ENCODE measurements at regions not wholly inside any gene's neighbourhood (a gene's known extent, or its start where the extent isn't known, plus 50 kb on each side); places are given as distances from the start of the nearest gene placed in this dataset.

GRCh38 chr2:238793801-238794449, 54.0 kb upstream of the TWIST2 start:
- Histone ChIP-seq H3K4me1 (ENCODE audit: control insufficient read depth in 2 of 2, insufficient read depth in 2 of 2, low read length in 2 of 2) (no peaks in the 10 kb centered on the region), H3K4me2 (replicated peaks; ENCODE audit: low read depth, low read length, poor library complexity, severe bottlenecking) (no peak overlapping the region), H3K27ac (ENCODE audit: low read length in 2 of 2) (no peak overlapping the region), H3K79me2 (ENCODE audit: control insufficient read depth, insufficient read depth, low read length) (no peaks in the 10 kb centered on the region), H3K36me3 (replicated peaks in 1 of 2; ENCODE audit: control extremely low read depth in 1 of 2, control insufficient read depth in 1 of 2, extremely low read depth in 1 of 2, insufficient read depth in 2 of 2, low read length in 1 of 2) (no peaks in the 10 kb centered on the region), H4K20me1 (ENCODE audit: control insufficient read depth, insufficient read depth, low read length, poor library complexity, severe bottlenecking) (no peaks in the 10 kb centered on the region), H3K9me3 (ENCODE audit: control extremely low read depth in 1 of 3, control insufficient read depth in 2 of 3, insufficient read depth in 1 of 3, low read length in 2 of 3) (peaks cover 0 to 13% (median 0%) of the 10 kb centered on the region in 3 donors), H3K27me3 (replicated peaks in 1 of 4; ENCODE audit: control extremely low read depth in 1 of 4, control insufficient read depth in 3 of 4, insufficient read depth in 4 of 4, low read length in 3 of 4) (no peaks in the 10 kb centered on the region), H2AFZ (ENCODE audit: insufficient read depth, low read depth, low read length, poor library complexity, severe bottlenecking) (no peak overlapping the region), H3K9ac (ENCODE audit: low read length) (no peak overlapping the region), H3K4me3 (ENCODE audit: control extremely low read depth in 1 of 5, extremely low read depth in 1 of 5, insufficient read depth in 1 of 5, low read depth in 2 of 5, low read length in 4 of 5) (no peak overlapping the region)
- Mint-ChIP-seq H3K27me3 (peaks cover 3% of the 10 kb centered on the region), H3K4me3 (no peak overlapping the region), H3K27ac (no peak overlapping the region), H3K4me1 (no peaks in the 10 kb centered on the region), H3K9me3 (ENCODE audit: insufficient read depth) (no peaks in the 10 kb centered on the region)
- CTCF ChIA-PET, result no interaction called here
- 88% methylated on average over 5 of the region's 9 CpGs for WGBS (ENCODE audit: insufficient coverage)
- intact Hi-C loops (cut with micrococcal nuclease), result no loop called here
- no peak for DNase-seq
- TF ChIP-seq, protein P1, sequence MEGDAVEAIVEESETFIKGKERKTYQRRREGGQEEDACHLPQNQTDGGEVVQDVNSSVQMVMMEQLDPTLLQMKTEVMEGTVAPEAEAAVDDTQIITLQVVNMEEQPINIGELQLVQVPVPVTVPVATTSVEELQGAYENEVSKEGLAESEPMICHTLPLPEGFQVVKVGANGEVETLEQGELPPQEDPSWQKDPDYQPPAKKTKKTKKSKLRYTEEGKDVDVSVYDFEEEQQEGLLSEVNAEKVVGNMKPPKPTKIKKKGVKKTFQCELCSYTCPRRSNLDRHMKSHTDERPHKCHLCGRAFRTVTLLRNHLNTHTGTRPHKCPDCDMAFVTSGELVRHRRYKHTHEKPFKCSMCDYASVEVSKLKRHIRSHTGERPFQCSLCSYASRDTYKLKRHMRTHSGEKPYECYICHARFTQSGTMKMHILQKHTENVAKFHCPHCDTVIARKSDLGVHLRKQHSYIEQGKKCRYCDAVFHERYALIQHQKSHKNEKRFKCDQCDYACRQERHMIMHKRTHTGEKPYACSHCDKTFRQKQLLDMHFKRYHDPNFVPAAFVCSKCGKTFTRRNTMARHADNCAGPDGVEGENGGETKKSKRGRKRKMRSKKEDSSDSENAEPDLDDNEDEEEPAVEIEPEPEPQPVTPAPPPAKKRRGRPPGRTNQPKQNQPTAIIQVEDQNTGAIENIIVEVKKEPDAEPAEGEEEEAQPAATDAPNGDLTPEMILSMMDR (IDR thresholded peaks at IDR 0.05), result no peak
- no peak for TF ChIP-seq EZH2 (IDR thresholded peaks at IDR 0.05; ENCODE audit: borderline replicate concordance, insufficient read depth, low read depth, low read length, poor library complexity, severe bottlenecking)
- no peak for ATAC-seq (ENCODE audit: low read depth)
- POLR2A ChIA-PET, result no interaction called here

DNA sequence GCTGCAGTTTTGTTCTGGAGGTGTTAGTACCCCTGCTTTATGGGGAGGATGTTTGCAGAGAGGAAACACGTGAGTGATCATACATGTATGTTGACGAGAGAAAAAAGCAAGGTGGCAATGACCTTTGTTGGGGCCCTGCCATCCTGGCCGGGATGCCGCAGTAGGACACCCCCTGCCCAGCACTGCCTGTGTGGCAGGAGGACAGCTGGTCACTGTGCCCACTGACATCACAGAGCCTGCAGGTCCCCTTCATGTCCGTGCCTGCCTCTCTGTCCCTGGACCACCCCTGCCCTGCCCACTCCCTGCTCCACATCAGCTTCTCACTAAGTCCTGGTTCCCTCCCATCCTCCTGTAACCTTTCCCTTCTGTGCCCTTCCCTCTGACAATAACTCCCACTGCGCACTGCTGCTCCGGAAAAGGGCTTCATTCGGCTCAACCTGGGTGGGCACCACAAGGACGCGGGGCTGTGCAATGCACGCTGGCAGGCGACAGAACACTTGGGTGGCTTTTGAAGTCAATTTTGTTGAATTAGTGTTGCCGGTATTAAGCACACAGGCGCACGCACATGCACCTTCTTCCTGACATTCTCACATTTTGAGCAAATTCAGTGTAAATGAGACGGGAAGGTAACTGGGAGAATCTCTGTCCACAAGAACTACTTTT, 51.5 kb upstream of the TWIST2 start:
- WGBS (ENCODE audit: insufficient coverage), result 89% methylated on average over 11 of the region's 16 CpGs
- Histone ChIP-seq H3K4me3 (ENCODE audit: control extremely low read depth in 1 of 5, extremely low read depth in 1 of 5, insufficient read depth in 1 of 5, low read depth in 2 of 5, low read length in 4 of 5) (no peak overlapping the region), H4K20me1 (ENCODE audit: control insufficient read depth, insufficient read depth, low read length, poor library complexity, severe bottlenecking) (no peaks in the 10 kb centered on the region), H3K9me3 (ENCODE audit: control extremely low read depth in 1 of 3, control insufficient read depth in 2 of 3, insufficient read depth in 1 of 3, low read length in 2 of 3) (peaks cover 0 to 9% (median 0%) of the 10 kb centered on the region in 3 donors), H2AFZ (ENCODE audit: insufficient read depth, low read depth, low read length, poor library complexity, severe bottlenecking) (no peak overlapping the region), H3K36me3 (replicated peaks in 1 of 2; ENCODE audit: control extremely low read depth in 1 of 2, control insufficient read depth in 1 of 2, extremely low read depth in 1 of 2, insufficient read depth in 2 of 2, low read length in 1 of 2) (no peaks in the 10 kb centered on the region), H3K9ac (ENCODE audit: low read length) (no peak overlapping the region), H3K79me2 (ENCODE audit: control insufficient read depth, insufficient read depth, low read length) (no peaks in the 10 kb centered on the region), H3K27ac (ENCODE audit: low read length in 2 of 2) (no peak overlapping the region), H3K4me1 (ENCODE audit: control insufficient read depth in 2 of 2, insufficient read depth in 2 of 2, low read length in 2 of 2) (no peaks in the 10 kb centered on the region), H3K4me2 (replicated peaks; ENCODE audit: low read depth, low read length, poor library complexity, severe bottlenecking) (no peak overlapping the region), H3K27me3 (replicated peaks in 1 of 4; ENCODE audit: control extremely low read depth in 1 of 4, control insufficient read depth in 3 of 4, insufficient read depth in 4 of 4, low read length in 3 of 4) (peaks cover 0 to 3% (median 0%) of the 10 kb centered on the region in 4 experiments)
- Mint-ChIP-seq H3K27ac (no peak overlapping the region), H3K4me1 (no peaks in the 10 kb centered on the region), H3K27me3 (peaks cover 14% of the 10 kb centered on the region), H3K9me3 (ENCODE audit: insufficient read depth) (no peaks in the 10 kb centered on the region), H3K4me3 (no peak overlapping the region)
- CTCF ChIA-PET, result no interaction called here
- POLR2A ChIA-PET, result no interaction called here
- DNase-seq (no peak), ATAC-seq (ENCODE audit: low read depth) (no peak)
- TF ChIP-seq, protein P1 (IDR thresholded peaks at IDR 0.05), result no peak
- no peak for TF ChIP-seq EZH2 (IDR thresholded peaks at IDR 0.05; ENCODE audit: borderline replicate concordance, insufficient read depth, low read depth, low read length, poor library complexity, severe bottlenecking)
- intact Hi-C loops (cut with micrococcal nuclease), result no loop called here

Data from B cell (primary cell).